SK-N-SH (cell line): ENCODE measurements at regions not wholly inside any gene's neighbourhood (a gene's known extent, or its start where the extent isn't known, plus 50 kb on each side); places are given as distances from the start of the nearest gene placed in this dataset.

ENCODE experiments used
- CTCF ChIA-PET: fragments of 300-600, 350-600 bp; formaldehyde crosslinking; extraction: SDS; loops from one replicate; lab custom pipeline; 2021; lab: Yijun Ruan, JAX
- POLR2A ChIA-PET: fragments of 350-600 bp; sonication (Branson Sonifier 250); formaldehyde crosslinking; extraction: SDS; loops from one replicate; lab custom pipeline; 2020; ENCODE audit warnings: antibody characterized with exemption, inconsistent platforms; lab: Yijun Ruan, JAX
- DNase-seq: peaks from one replicate; pipeline ENCODE4 v3.0.0; 2012
- H2AFZ ChIP-seq: fragments of 200-600 bp; sonication (generic); 2 replicates; pipeline ENCODE4 v1.8.1; 2016; ENCODE audit warnings: antibody characterized with exemption, mild to moderate bottlenecking, low read depth
- H3F3A ChIP-seq: fragments of 200-600 bp; sonication (generic); replicated peaks from 2 replicates; pipeline ENCODE3; 2016; ENCODE audit warnings: antibody characterized with exemption, mild to moderate bottlenecking; ENCODE audit not compliant: insufficient read depth
- H3K27ac ChIP-seq, 2 experiments: fragments of 200-500 bp in 1 of 2; fragments of 200-600 bp in 1 of 2; sonication (Bioruptor generic) in 1 of 2; sonication (generic), shearing (Covaris generic) in 1 of 2; 2 replicates each; pipeline versions ENCODE4 v1.5.1 to v1.6.1; 2014 to 2016; ENCODE audit warnings: low read depth in 2 of 2, inconsistent platforms in 1 of 2, low read length in 1 of 2, mild to moderate bottlenecking in 1 of 2, mixed read lengths in 1 of 2
- H3K27me3 ChIP-seq: fragments of 200-600 bp; sonication (generic), shearing (Covaris generic); 2 replicates; pipeline ENCODE4 v1.6.1; 2016; ENCODE audit warnings: mixed run types; ENCODE audit not compliant: insufficient read depth
- H3K36me3 ChIP-seq, 2 experiments: fragments of 200-500 bp in 1 of 2; fragments of 200-600 bp in 1 of 2; sonication (Bioruptor generic) in 1 of 2; sonication (generic) in 1 of 2; replicated peaks in 1 of 2; 2 replicates each; pipeline versions ENCODE3 to v1.5.1; 2014 to 2016; ENCODE audit warnings: low read length in 1 of 2, mild to moderate bottlenecking in 1 of 2; ENCODE audit not compliant: insufficient read depth in 2 of 2, control insufficient read depth in 1 of 2
- H3K4me1 ChIP-seq, 2 experiments: fragments of 200-500 bp in 1 of 2; fragments of 200-600 bp in 1 of 2; sonication (Bioruptor generic) in 1 of 2; sonication (generic), shearing (Covaris generic) in 1 of 2; 2 replicates each; pipeline versions ENCODE4 v1.5.1 to v1.6.1; 2014 to 2016; ENCODE audit warnings: low read depth in 1 of 2, low read length in 1 of 2, mixed run types in 1 of 2; ENCODE audit not compliant: insufficient read depth in 2 of 2, control insufficient read depth in 1 of 2
- H3K4me2 ChIP-seq: fragments of 200-600 bp; sonication (generic), shearing (Covaris generic); 2 replicates; pipeline ENCODE4 v1.6.1; 2017; ENCODE audit warnings: mixed run types
- H3K4me3 ChIP-seq, 2 experiments: fragments of 200-500 bp in 1 of 2; fragments of 200-600 bp in 1 of 2; sonication (Bioruptor generic) in 1 of 2; sonication (generic), shearing (Covaris generic) in 1 of 2; 2 replicates each; pipeline versions ENCODE4 v1.5.1 to v1.8.1; 2014 to 2016; ENCODE audit warnings: low read depth in 2 of 2, inconsistent platforms in 1 of 2, low read length in 1 of 2, mild to moderate bottlenecking in 1 of 2, mixed read lengths in 1 of 2, moderate library complexity in 1 of 2
- H3K79me2 ChIP-seq: fragments of 200-600 bp; sonication (generic); 2 replicates; pipeline ENCODE4 v1.8.1; 2017; ENCODE audit warnings: mild to moderate bottlenecking; ENCODE audit not compliant: insufficient read depth
- H3K9ac ChIP-seq: fragments of 200-600 bp; sonication (generic); 2 replicates; pipeline ENCODE4 v1.6.1; 2017; ENCODE audit warnings: mixed run types
- H3K9me2 ChIP-seq: fragments of 200-600 bp; sonication (generic); 2 replicates; pipeline ENCODE4 v1.6.1; 2017; ENCODE audit warnings: mixed run types
- H3K9me3 ChIP-seq: fragments of 200-600 bp; sonication (generic); 2 replicates; pipeline ENCODE4 v1.6.1; 2017; ENCODE audit warnings: mixed run types, mild to moderate bottlenecking, moderate library complexity
- H4K20me1 ChIP-seq: fragments of 200-600 bp; sonication (generic); 2 replicates; pipeline ENCODE4 v1.6.1; 2017; ENCODE audit warnings: mild to moderate bottlenecking, mixed run types; ENCODE audit not compliant: insufficient read depth
- CHD2 ChIP-seq: fragments of 150-350 bp; IDR thresholded peaks from 2 replicates; pipeline ENCODE4 v1.6.1; 2018; ENCODE audit warnings: low read length; ENCODE audit not compliant: partially characterized antibody
- FOXJ3 ChIP-seq: sonication (generic); formaldehyde crosslinking; IDR thresholded peaks from 2 replicates; pipeline ENCODE4 v1.5.1; 2020; ENCODE audit warnings: mild to moderate bottlenecking, missing genetic modification reagents
- IRF3 ChIP-seq: fragments of 150-350 bp; IDR thresholded peaks from 2 replicates; pipeline ENCODE4 v1.6.1; 2016; ENCODE audit warnings: mild to moderate bottlenecking, low read depth, low read length
- MAX ChIP-seq: IDR thresholded peaks from 2 replicates; pipeline ENCODE4 v1.4.0; 2012; ENCODE audit warnings: low read depth
- PBX3 ChIP-seq: IDR thresholded peaks from 2 replicates; pipeline ENCODE4; 2012
- REST ChIP-seq: IDR thresholded peaks from 2 replicates; pipeline ENCODE4 v1.6.1; 2012; ENCODE audit warnings: mild to moderate bottlenecking, low read depth, low read length, moderate library complexity
- USF2 ChIP-seq: fragments of 150-350 bp; IDR thresholded peaks from 2 replicates; pipeline ENCODE4 v1.6.1; 2017; ENCODE audit warnings: antibody characterized with exemption, low read length, low read depth, borderline replicate concordance
- WGBS: methylation state at CpG from one replicate; pipeline ENCODE4 v1.1.6; 2017; ENCODE audit warnings: low lambda C conversion rate; 5-methylcytosine and 5-hydroxymethylcytosine counted together

- 13% methylated on average over 1 of the region's 1 CpG for WGBS
- Histone ChIP-seq H3K36me3 (no peaks in the 10 kb centered on the region), H3K27me3 (no peaks in the 10 kb centered on the region), H4K20me1 (no peaks in the 10 kb centered on the region), H3K27ac (no peak overlapping the region), H3K9me2 (no peaks in the 10 kb centered on the region), H3K4me3 (no peak overlapping the region), H3K79me2 (no peaks in the 10 kb centered on the region), H3K9me3 (no peaks in the 10 kb centered on the region), H3K4me1 (no peaks in the 10 kb centered on the region; a peak in 1 of 4 replicates), H2AFZ (no peak overlapping the region), H3F3A (no peaks in the 10 kb centered on the region), H3K4me2 (no peak overlapping the region), H3K9ac (no peak overlapping the region)
- TF ChIP-seq CHD2 = no peak
- POLR2A ChIA-PET = no interaction called here
- no peak for DNase-seq
- CTCF ChIA-PET = no interaction called here
Observed at GRCh38 chr11:44468345-44468988, 97.0 kb upstream of the CD82 start.

GRCh38 chr11:44469412-44469811 lies 96.1 kb upstream of the CD82 start:
- POLR2A ChIA-PET = no interaction called here
- 59% methylated on average over 6 of the region's 6 CpGs for WGBS

More at GRCh38 chr11:44469412-44469811, 96.1 kb upstream of the CD82 start:
- H4K20me1 ChIP-seq = no peaks in the 10 kb centered on the region
- H3K4me2 ChIP-seq = no peak overlapping the region
- no peaks in the 10 kb centered on the region for H3K9me2 ChIP-seq
- H3K4me1 ChIP-seq = no peaks in the 10 kb centered on the region; a peak in 1 of 4 replicates
- CTCF ChIA-PET = no interaction called here
- H3K9me3 ChIP-seq = no peaks in the 10 kb centered on the region
- no peaks in the 10 kb centered on the region for H3K36me3 ChIP-seq
- TF ChIP-seq REST = no peak
- no peak for TF ChIP-seq PBX3
- TF ChIP-seq IRF3 = no peak
- TF ChIP-seq USF2 = no peak
- no peak for TF ChIP-seq FOXJ3 (CRISPR knock-in tag)
- TF ChIP-seq MAX = no peak
- H2AFZ ChIP-seq = no peak overlapping the region
- no peak overlapping the region for H3K9ac ChIP-seq
- no peak overlapping the region for H3K27ac ChIP-seq
- DNase-seq = no peak
- peaks cover 3% of the 10 kb centered on the region; the same call in 1 of the 2 replicates for H3K27me3 ChIP-seq
- no peaks in the 10 kb centered on the region for H3K79me2 ChIP-seq
- no peaks in the 10 kb centered on the region for H3F3A ChIP-seq
- H3K4me3 ChIP-seq = no peak overlapping the region
